BLaER1 treated with 17β-estradiol and CSF1 and Interleukin-3, amounts not matched to agents 10 nM and 100 nM (cell line): ENCODE measurements at regions not wholly inside any gene's neighbourhood (a gene's known extent, or its start where the extent isn't known, plus 50 kb on each side); places are given as distances from the start of the nearest gene placed in this dataset.
"Not testable (repeated sequence)": the region's sequence is repeated elsewhere in the genome, so short reads cannot be mapped to it uniquely, and the experiment has no call there.

Experiments used
- H3K27ac ChIP-seq, 11 experiments: shearing (Covaris generic); formaldehyde crosslinking; 2 replicates each; pipeline ENCODE4 v1.8.1; 2022
- H3K27me3 ChIP-seq, 11 experiments: shearing (Covaris generic); formaldehyde crosslinking; 2 replicates each; pipeline ENCODE4 v1.8.1; 2022
- H3K36me3 ChIP-seq, 11 experiments: shearing (Covaris generic); formaldehyde crosslinking; 2 replicates each; pipeline ENCODE4 v1.8.1; 2022
- H3K4me1 ChIP-seq, 10 experiments: shearing (Covaris generic); formaldehyde crosslinking; 2 replicates each; pipeline ENCODE4 v1.8.1; 2022
- H3K4me2 ChIP-seq, 11 experiments: shearing (Covaris generic); formaldehyde crosslinking; 2 replicates each; pipeline ENCODE4 v1.8.1; 2022
- H3K4me3 ChIP-seq, 10 experiments: shearing (Covaris generic); formaldehyde crosslinking; 2 replicates each; pipeline ENCODE4 v1.8.1; 2022
- H3K9ac ChIP-seq, 11 experiments: shearing (Covaris generic); formaldehyde crosslinking; 2 replicates each; pipeline ENCODE4 v1.8.1; 2022
- H3K9me3 ChIP-seq, 11 experiments: shearing (Covaris generic); formaldehyde crosslinking; replicated peaks in 1 of 11; 2 replicates each; pipeline ENCODE4 v1.8.1; 2022
- H4K20me1 ChIP-seq, 11 experiments: shearing (Covaris generic); formaldehyde crosslinking; 2 replicates each; pipeline ENCODE4 v1.8.1; 2022
- Cebpa-rat ChIP-seq, 11 experiments: shearing (Covaris generic); IDR thresholded peaks; 2 replicates each; pipeline ENCODE4 v1.8.1; 2022

DNA sequence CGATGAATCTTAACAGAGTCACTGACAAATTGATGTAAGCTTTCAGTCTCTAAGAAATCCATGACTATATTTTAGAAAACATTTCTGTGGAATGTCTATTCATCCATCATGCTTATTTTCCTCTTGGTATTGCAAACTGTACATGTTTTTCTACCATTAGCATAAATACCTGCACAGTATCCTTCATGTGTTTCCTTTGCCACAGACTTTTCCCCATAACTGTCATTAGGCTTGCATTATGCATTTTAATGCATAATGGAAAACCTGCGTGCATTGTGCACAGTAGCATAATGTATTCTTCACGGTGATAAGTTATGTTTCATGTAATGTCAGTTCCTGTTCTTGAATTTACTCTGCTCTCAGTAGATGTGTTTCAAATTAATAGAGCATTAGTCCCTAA is 403.1 kb upstream of the EPHA3 start:
- no peak overlapping the region for H3K27ac ChIP-seq
- no peaks in the 10 kb centered on the region for H3K36me3 ChIP-seq
- H3K9ac ChIP-seq = no peak overlapping the region
- H3K4me1 ChIP-seq = no peaks in the 10 kb centered on the region
- H3K27me3 ChIP-seq = no peaks in the 10 kb centered on the region
- no peak for TF ChIP-seq Cebpa-rat (IDR thresholded peaks at IDR 0.05)
- no peak overlapping the region for H3K4me3 ChIP-seq
- H4K20me1 ChIP-seq = no peaks in the 10 kb centered on the region
- no peak overlapping the region for H3K4me2 ChIP-seq
- H3K9me3 ChIP-seq = no peaks in the 10 kb centered on the region

DNA sequence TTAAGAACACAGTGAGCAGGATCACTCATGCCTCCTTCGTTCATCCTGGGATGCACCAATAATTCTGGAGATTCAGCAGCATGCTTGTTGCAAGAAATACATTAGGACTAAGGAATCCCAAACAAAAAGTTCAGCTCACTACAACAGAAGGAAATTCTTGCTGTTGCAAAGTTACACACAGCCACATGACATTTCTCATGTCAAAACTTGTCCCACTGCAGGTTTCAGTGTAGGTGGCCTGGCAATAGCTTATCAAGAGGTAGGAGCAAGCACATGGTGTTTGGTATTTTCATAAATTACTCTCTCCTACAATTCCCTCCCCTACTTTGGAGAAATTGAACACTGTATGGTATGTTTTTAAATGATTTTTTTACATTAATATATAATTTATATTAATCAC is 399.6 kb upstream of the EPHA3 start:
- TF ChIP-seq Cebpa-rat (IDR thresholded peaks at IDR 0.05) = no peak
- no peak overlapping the region for H3K9ac ChIP-seq
- H3K9me3 ChIP-seq = no peaks in the 10 kb centered on the region
- H3K27ac ChIP-seq = no peak overlapping the region
- H3K4me1 ChIP-seq = no peaks in the 10 kb centered on the region
- no peak overlapping the region for H3K4me3 ChIP-seq
- H3K36me3 ChIP-seq = no peaks in the 10 kb centered on the region
- no peaks in the 10 kb centered on the region for H3K27me3 ChIP-seq
- no peak overlapping the region for H3K4me2 ChIP-seq
- H4K20me1 ChIP-seq = no peaks in the 10 kb centered on the region

DNA sequence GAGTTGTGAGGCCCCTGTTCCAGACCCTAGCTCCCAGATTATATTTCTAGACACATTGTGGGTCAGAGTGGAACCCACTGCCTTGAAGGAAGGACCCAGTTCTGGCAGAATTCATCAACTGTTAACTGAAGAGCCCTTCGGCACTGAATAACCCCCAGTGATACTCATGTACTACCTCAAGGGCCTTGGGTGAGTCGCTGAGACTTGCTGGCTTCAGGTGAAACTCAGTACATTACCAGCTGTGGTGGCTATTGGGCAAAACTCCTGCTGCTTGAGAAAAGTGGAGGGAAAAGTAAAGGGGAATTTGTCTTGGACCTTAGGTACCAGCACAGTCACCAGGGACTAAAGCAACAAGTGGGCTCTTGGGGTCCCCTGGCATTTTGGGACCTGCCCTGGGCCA is 394.9 kb upstream of the EPHA3 start:
- H3K9me3 ChIP-seq = no peaks in the 10 kb centered on the region
- no peak overlapping the region for H3K4me2 ChIP-seq
- no peak overlapping the region for H3K9ac ChIP-seq
- H3K36me3 ChIP-seq = no peaks in the 10 kb centered on the region
- no peak for TF ChIP-seq Cebpa-rat (IDR thresholded peaks at IDR 0.05)
- H3K27ac ChIP-seq = no peak overlapping the region
- H3K27me3 ChIP-seq = no peaks in the 10 kb centered on the region
- H4K20me1 ChIP-seq = no peaks in the 10 kb centered on the region
- H3K4me1 ChIP-seq = no peaks in the 10 kb centered on the region
- no peak overlapping the region for H3K4me3 ChIP-seq

DNA sequence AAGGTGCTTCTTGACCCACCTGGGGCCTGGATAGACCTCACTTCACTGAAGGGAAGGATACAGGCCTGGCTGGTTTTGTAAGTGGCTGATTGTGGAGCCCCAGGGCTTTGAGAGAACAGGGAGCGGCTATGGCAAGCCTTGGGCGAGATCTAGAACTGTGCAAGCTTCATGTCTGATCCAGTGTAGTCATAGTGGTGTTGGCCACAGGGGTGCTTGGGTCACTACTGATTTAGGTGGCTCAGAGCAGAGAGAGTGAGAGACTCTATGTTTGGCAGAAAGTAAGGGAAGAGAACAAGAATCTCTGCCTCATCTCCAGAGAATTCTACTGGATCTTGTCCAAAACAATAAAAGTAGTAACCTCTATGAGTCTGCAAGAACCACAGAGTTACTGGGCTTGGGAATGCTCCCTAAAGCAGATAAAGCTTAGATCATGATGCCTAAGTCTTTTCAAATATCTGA is 394.2 kb upstream of the EPHA3 start:
- Histone ChIP-seq H3K4me3 (no peak overlapping the region), H3K9ac (no peak overlapping the region), H4K20me1 (no peaks in the 10 kb centered on the region), H3K9me3 (no peaks in the 10 kb centered on the region), H3K27me3 (no peaks in the 10 kb centered on the region), H3K4me1 (no peaks in the 10 kb centered on the region), H3K27ac (no peak overlapping the region), H3K4me2 (no peak overlapping the region), H3K36me3 (no peaks in the 10 kb centered on the region)
- TF ChIP-seq Cebpa-rat (IDR thresholded peaks at IDR 0.05) = no peak

DNA sequence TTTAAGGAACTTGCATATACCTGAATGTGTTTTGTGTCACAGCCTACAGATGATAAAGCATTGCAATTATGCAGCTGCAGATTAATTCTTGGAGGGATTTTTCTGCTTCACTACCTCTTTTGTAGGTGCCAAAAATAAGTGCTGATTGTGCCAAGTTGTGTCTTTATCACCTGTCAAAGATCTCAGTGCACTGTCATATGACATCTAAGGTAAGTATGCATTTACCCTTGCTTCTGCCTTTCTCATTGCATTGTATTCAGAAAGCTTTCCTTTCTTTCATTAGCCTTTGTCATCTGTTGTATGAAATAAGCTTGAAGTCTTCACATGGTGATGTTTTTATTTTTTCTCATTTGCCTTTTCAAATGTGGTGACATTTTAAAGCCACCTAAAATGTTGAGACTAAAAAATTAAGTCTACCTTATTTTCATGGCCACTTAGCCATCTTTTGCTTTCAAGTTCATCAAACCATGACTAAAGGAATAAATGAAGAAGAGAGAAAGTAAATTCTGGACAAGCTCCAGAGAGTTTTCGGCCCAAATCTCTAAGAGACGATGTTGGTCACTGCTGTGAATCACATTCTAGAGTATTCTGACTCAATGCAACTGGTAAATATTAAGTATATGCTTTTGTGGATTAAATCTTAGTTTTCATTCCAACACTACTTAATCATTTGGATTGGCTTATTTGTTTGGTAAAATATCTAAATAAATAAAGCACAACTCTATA is 381.8 kb upstream of the EPHA3 start:
- Histone ChIP-seq H3K9me3 (no peaks in the 10 kb centered on the region), H3K36me3 (no peaks in the 10 kb centered on the region)

DNA sequence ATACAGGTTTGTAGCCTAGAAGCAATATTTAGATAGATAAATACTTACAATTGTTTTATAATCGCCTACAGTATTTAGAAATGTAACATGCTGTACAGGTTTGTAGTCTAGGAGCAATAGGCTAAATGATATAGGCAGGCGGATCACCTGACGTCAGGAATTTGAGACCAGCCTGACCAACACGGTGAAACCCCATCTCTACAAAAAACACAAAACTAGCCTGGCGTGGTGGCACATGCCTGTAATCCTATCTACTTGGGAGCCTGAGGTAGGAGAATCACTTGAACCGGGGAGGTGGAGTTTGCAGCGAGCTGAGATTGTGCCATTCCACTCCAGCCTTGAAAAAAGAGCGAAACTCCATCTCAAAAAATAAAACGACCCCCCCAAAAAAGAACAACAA is 375.2 kb upstream of the EPHA3 start:
- no peak overlapping the region for H3K9ac ChIP-seq
- no peaks in the 10 kb centered on the region for H4K20me1 ChIP-seq
- no peak overlapping the region for H3K4me3 ChIP-seq
- 0 out of 20 replicates have a peak, but pooled peaks cover 0 to 4% (median 0%) of the 10 kb centered on the region in 10 experiments for H3K4me1 ChIP-seq
- TF ChIP-seq Cebpa-rat (IDR thresholded peaks at IDR 0.05) = no peak
- no peaks in the 10 kb centered on the region for H3K9me3 ChIP-seq
- H3K4me2 ChIP-seq = no peak overlapping the region
- H3K27ac ChIP-seq = no peak overlapping the region
- H3K36me3 ChIP-seq = no peaks in the 10 kb centered on the region
- H3K27me3 ChIP-seq = no peaks in the 10 kb centered on the region

More for the DNA sequence above, 381.8 kb upstream of the EPHA3 start:
- Histone ChIP-seq H3K9ac (no peak overlapping the region), H4K20me1 (no peaks in the 10 kb centered on the region), H3K4me1 (0 out of 20 replicates have a peak, but pooled peaks cover 0 to 4% (median 0%) of the 10 kb centered on the region in 10 experiments), H3K27me3 (no peaks in the 10 kb centered on the region), H3K27ac (no peak overlapping the region), H3K4me3 (no peak overlapping the region), H3K4me2 (no peak overlapping the region)
- no peak for TF ChIP-seq Cebpa-rat (IDR thresholded peaks at IDR 0.05)

DNA sequence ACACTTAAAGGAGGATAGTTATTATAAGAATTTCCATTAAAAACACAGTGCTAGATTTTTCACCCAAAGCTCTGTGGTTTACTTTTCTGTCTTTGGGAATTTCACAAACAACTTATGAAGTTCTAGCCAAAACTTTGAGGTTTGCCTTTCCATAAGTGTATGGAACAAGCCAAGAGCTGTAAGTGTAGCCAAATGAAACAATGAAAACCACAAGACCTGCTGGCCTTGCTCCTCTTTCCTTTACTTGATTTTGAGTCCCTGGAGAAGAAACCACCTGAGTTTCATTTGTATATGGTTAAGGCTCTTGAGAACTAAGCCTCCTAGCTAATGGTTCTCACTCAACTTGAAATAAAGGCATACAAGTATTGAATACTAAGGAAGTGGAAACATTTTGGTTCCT is 365.3 kb upstream of the EPHA3 start:
- TF ChIP-seq Cebpa-rat (IDR thresholded peaks at IDR 0.05) = no peak
- Histone ChIP-seq H3K4me3 (no peak overlapping the region), H3K9ac (no peak overlapping the region), H3K9me3 (no peaks in the 10 kb centered on the region; a peak in 1 of 22 replicates), H3K4me1 (no peaks in the 10 kb centered on the region), H3K27me3 (no peaks in the 10 kb centered on the region), H3K4me2 (no peak overlapping the region), H3K36me3 (no peaks in the 10 kb centered on the region), H4K20me1 (no peaks in the 10 kb centered on the region), H3K27ac (no peak overlapping the region)

DNA sequence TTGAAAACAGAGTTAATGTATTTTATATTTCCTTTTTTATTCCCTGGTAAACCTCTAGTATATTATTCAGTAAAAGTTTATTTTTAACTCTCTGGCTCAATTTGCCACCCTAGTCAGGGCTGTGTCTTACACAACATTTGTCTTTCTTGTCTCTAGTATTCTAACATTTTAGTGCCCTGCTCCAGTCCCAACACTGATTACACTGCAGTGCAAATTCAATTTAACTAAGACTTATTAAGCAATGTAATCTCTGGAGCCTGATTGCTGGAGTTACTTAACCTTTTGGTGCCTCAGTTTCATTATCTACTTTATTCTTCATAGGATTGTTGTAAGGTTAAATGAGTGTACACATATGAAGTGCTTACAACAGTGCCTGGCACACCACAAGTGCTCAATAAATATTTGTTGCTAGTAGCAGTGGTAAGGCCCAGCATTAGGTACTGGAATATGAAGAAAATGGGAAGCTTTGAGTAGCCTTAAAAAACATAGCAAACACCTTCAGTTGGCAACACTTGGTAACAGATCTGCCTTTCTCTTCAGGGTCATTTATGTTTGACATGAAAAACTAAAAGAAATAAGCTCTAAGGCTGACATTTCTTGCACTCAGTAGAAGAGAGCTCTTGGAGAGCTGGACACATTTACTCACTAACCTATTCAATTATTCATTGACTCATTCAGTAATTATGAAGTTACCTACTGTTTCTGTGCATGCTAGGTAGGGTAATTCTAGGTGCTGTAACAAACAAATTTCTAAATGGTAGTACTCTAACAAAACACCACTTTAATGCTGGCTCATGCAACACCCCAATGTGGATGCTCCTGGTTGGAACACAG is 364.5 kb upstream of the EPHA3 start:
- no peaks in the 10 kb centered on the region for H3K27me3 ChIP-seq
- H3K9ac ChIP-seq = no peak overlapping the region
- no peaks in the 10 kb centered on the region for H4K20me1 ChIP-seq
- H3K4me1 ChIP-seq = no peaks in the 10 kb centered on the region
- no peaks in the 10 kb centered on the region for H3K36me3 ChIP-seq
- H3K9me3 ChIP-seq = no peaks in the 10 kb centered on the region; a peak in 1 of 22 replicates
- no peak overlapping the region for H3K4me2 ChIP-seq
- TF ChIP-seq Cebpa-rat (IDR thresholded peaks at IDR 0.05) = no peak
- H3K4me3 ChIP-seq = no peak overlapping the region
- no peak overlapping the region for H3K27ac ChIP-seq

DNA sequence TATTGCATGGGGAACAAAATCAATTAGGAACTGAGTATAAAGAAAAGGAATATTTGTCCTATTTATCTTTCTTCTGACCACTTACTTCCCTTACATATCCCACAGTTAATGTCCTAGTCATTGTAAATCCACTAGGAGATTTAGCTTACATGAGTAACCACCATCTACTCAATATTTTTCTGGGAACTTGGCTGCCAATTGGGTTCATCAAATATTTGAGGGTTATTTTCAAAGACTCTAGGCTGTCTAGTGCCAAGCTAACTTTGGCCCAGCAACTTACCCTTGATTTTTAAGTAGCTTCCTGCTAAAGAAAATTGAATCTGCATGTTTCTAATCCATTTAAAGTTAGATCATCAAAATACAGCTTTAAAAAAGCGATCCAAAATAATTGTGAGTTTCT is 362.5 kb upstream of the EPHA3 start:
- no peaks in the 10 kb centered on the region; a peak in 1 of 22 replicates for H3K9me3 ChIP-seq
- H3K27ac ChIP-seq = no peak overlapping the region
- no peaks in the 10 kb centered on the region for H3K36me3 ChIP-seq
- H3K4me3 ChIP-seq = no peak overlapping the region
- no peak for TF ChIP-seq Cebpa-rat (IDR thresholded peaks at IDR 0.05)
- no peak overlapping the region for H3K9ac ChIP-seq
- no peaks in the 10 kb centered on the region for H4K20me1 ChIP-seq
- H3K27me3 ChIP-seq = no peaks in the 10 kb centered on the region
- no peak overlapping the region for H3K4me2 ChIP-seq
- H3K4me1 ChIP-seq = no peaks in the 10 kb centered on the region

DNA sequence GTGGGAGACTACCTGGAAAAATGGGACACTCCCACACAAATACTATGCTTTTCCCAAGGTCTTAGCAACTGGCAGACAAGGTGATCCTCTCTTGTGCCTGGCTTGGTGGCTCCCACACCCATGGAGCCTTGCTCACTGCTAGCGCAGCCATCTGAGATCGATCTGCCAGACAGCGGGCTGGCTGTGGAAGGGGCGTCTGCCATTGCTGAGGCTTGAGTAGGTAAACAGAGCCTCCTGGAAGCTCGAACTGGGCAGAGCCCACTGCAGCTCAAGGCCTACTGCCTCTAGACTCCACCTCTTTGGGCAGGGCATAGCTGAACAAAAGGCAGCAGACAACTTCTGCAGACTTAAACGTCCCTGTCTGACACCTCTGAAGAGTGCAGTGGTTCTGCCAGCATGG is 360.3 kb upstream of the EPHA3 start:
- not testable (repeated sequence) for H4K20me1 ChIP-seq, H3K27ac ChIP-seq, H3K9ac ChIP-seq, H3K4me1 ChIP-seq, H3K4me2 ChIP-seq, H3K9me3 ChIP-seq, H3K27me3 ChIP-seq, H3K4me3 ChIP-seq, H3K36me3 ChIP-seq
